ENCODE measurements at regions not wholly inside any gene's neighbourhood (a gene's known extent, or its start where the extent isn't known, plus 50 kb on each side); places are given as distances from the start of the nearest gene placed in this dataset.
"Not testable (repeated sequence)": the region's sequence is repeated elsewhere in the genome, so short reads cannot be mapped to it uniquely, and the experiment has no call there.

- no peak for DNase-seq (ENCODE audit: low spot score)
- intact Hi-C loops (cut with DNase I): no loop called here
- no peak for ATAC-seq
Observed at GRCh38 chr4:32625687-32626337, 1905.6 kb downstream of the PCDH7 start.

GRCh38 chr4:32631831-32632230, 1911.7 kb downstream of the PCDH7 start:
- DNase-seq (ENCODE audit: low spot score): no peak
- intact Hi-C loops (cut with DNase I): no loop called here
- no peak for ATAC-seq

DNA sequence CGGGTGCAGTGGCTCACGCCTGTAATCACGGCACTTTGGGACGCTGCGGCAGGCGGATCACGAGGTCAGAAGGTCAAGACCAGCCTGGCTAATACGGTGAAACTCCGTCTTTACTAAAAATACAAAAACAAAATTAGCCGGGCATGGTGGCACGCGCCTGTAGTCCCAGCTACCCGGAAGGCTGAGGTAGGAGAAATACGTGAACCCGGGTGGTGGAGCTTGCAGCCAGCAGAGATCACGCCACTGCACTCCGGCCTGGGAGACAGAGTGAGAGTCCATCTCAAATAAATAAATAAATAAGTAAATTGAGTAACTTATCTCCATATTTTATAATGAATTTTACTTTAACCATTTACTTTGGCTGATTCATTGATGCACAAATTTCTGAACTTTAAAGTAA, 1913.3 kb downstream of the PCDH7 start:
- ATAC-seq (no peak), DNase-seq (ENCODE audit: low spot score) (no peak)
- intact Hi-C loops (cut with DNase I): no loop called here

GRCh38 chr4:32645653-32646052, 1925.5 kb downstream of the PCDH7 start:
- DNase-seq (ENCODE audit: low spot score) (no peak), ATAC-seq (no peak)
- intact Hi-C loops (cut with DNase I): no loop called here

DNA sequence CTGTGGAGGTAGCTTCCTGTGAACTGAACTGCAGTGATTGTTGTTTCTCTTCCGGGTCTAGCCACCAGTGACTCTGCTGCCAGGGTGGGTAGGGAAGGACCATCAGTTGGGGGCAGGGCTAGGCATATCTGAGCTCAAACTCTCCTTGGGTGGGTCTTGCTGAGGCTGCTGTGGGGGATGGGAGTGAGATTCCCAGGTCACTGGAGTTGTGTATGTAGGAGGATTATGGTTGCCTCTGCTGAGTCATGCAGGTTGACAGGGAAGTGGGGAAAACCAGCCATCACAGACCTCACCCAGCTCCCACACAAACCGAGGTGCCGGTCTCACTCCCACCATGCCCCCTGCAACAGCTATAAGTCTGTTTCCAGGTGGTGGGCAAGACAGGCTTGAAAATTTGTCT, 1937.8 kb downstream of the PCDH7 start:
- intact Hi-C loops (cut with DNase I): no loop called here
- no peak for ATAC-seq
- no peak for DNase-seq (ENCODE audit: low spot score)

GRCh38 chr4:32661229-32661628, 1941.1 kb downstream of the PCDH7 start:
- intact Hi-C loops (cut with DNase I): no loop called here
- ATAC-seq (no peak), DNase-seq (ENCODE audit: low spot score) (no peak)

GRCh38 chr4:32662803-32663202, 1942.6 kb downstream of the PCDH7 start:
- intact Hi-C loops (cut with DNase I): no loop called here
- no peak for DNase-seq (ENCODE audit: low spot score)

GRCh38 chr4:32672359-32672758, 1952.2 kb downstream of the PCDH7 start:
- intact Hi-C loops (cut with DNase I): no loop called here
- ATAC-seq (no peak), DNase-seq (ENCODE audit: low spot score) (no peak)

More at GRCh38 chr4:32662803-32663202, 1942.6 kb downstream of the PCDH7 start:
- ATAC-seq: no peak

GRCh38 chr4:32680946-32681345, 1960.8 kb downstream of the PCDH7 start:
- intact Hi-C loops (cut with DNase I): no loop called here
- no peak for DNase-seq (ENCODE audit: low spot score)
- ATAC-seq: no peak

- no peak for DNase-seq (ENCODE audit: low spot score)
- intact Hi-C loops (cut with DNase I): no loop called here
- no peak for ATAC-seq
Observed at GRCh38 chr4:32684160-32684559, 1964.0 kb downstream of the PCDH7 start.

GRCh38 chr4:32686123-32686522, 1966.0 kb downstream of the PCDH7 start:
- intact Hi-C loops (cut with DNase I): no loop called here
- ATAC-seq: no peak

GRCh38 chr4:32689518-32689917, 1969.3 kb downstream of the PCDH7 start:
- intact Hi-C loops (cut with DNase I): no loop called here

More at GRCh38 chr4:32686123-32686522, 1966.0 kb downstream of the PCDH7 start:
- DNase-seq (ENCODE audit: low spot score): no peak

DNA sequence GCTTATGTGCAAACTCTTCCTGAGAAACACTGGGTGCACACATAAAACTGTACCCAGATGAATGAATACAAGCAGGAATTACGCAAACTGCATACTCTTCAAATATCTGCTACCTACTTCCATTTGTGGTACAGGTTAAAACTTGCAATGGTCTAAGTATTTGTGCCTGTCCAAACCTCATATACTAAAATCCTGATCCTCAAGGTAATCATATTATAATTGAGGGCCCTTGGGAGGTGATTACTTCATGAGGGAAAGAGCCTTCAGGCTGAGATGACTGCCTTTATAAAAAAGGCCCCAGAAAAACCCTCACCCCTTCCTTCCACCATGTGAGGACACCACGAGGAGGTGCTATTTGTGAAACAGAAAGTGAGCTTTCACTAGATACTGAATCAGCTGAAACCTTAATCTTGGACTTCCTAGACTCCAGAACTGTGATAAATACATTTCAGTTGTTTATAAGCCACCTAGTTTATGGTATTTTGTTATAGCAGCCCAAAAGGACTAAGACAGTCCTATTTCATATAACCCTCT, 1977.2 kb downstream of the PCDH7 start:
- intact Hi-C loops (cut with DNase I): no loop called here
- ATAC-seq (no peak), DNase-seq (ENCODE audit: low spot score) (no peak)

More at GRCh38 chr4:32689518-32689917, 1969.3 kb downstream of the PCDH7 start:
- ATAC-seq (no peak), DNase-seq (ENCODE audit: low spot score) (no peak)

DNA sequence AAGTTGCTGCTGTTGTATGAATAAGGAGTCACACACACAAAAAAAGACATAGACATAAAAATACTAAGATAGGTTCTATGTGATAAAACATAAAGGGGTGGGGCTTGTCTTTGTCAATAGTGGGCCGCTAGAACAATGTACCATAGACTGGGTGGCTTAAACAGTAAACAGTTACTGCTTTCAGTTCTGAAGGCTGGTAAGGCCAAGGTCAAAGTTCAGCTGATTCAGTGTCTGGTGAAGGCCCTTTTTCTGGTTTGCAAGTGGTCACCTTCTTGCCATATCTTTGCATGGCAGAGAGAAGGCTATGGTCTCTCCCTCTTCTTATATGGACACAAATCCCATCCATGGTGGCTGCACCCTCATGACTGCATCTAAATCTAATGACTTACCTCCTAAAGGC, 1980.7 kb downstream of the PCDH7 start:
- intact Hi-C loops (cut with DNase I): no loop called here

DNA sequence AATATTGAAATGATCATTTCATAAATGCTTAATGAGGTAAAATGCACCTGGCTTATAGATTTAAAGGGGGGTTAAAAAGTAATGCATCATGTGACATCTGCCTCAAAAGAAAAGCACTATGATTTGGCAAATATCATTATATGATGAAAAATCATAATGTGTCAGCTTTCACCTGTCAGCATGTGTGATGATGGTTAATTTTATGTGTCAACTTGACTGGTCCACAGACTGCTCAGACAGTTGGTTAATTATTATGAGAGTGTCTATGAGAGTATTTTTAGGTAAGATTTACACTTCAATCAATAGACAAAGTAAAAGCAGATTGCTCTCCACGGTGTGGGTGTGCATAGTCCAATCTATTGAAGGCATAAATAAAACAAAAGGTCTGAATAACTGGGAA, 1986.7 kb downstream of the PCDH7 start:
- intact Hi-C loops (cut with DNase I): no loop called here
- DNase-seq (ENCODE audit: low spot score) (no peak), ATAC-seq (no peak)

More for the DNA sequence above, 1980.7 kb downstream of the PCDH7 start:
- DNase-seq (ENCODE audit: low spot score) (no peak), ATAC-seq (no peak)

DNA sequence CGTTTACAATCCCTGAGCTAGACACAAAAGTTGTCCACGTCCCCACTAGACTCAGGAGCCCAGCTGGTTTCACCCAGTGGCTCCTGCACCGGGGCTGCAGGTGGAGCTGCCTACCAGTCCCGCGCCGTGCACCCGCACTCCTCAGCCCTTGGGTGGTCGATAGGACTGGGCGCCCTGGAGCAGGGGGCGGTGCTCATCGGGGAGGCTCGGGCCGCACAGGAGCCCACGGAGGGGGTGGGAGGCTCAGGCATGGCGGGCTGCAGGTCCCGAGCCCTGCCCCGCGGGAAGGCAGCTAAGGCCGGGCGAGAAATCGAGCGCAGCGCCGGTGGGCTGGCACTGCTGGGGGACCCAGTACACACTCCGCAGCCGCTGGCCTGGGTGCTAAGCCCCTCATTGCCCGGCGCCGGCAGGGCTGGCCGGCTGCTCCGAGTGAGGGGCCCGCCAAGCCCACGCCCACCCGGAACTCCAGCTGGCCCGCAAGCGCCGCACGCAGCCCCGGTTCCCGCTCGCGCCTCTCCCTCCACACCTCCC, 1996.0 kb downstream of the PCDH7 start:
- intact Hi-C loops (cut with DNase I); ATAC-seq; DNase-seq (ENCODE audit: low spot score): not testable (repeated sequence)

- intact Hi-C loops (cut with DNase I): no loop called here
- DNase-seq (ENCODE audit: low spot score) (no peak), ATAC-seq (no peak)
Observed at GRCh38 chr4:32735856-32736590, 2015.9 kb downstream of the PCDH7 start.

DNA sequence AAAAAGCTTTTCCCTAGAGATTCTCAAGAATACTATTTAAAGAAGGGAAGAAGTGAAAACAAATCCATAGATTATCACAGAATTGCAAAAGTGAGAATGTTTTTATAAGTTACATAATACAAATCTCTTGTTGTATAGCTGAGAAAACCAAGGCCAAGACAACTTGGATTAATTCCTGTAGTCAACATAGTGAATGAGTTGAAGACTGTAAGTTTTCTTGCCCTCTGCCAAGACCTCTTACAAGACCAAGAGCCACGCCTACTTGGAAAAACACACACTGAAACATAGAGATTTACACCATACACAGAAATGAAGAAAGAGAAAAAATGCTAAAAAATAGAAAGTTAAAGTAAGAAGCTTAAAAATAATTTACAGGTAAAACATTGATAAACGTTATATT, 2024.0 kb downstream of the PCDH7 start:
- DNase-seq (ENCODE audit: low spot score): no peak
- intact Hi-C loops (cut with DNase I): no loop called here
- ATAC-seq: no peak

GRCh38 chr4:32745351-32745750, 2025.2 kb downstream of the PCDH7 start:
- ATAC-seq (no peak), DNase-seq (ENCODE audit: low spot score) (no peak)
- intact Hi-C loops (cut with DNase I): no loop called here

GRCh38 chr4:32748061-32748460, 2027.9 kb downstream of the PCDH7 start:
- intact Hi-C loops (cut with DNase I): no loop called here
- DNase-seq (ENCODE audit: low spot score): no peak

More at GRCh38 chr4:32748061-32748460, 2027.9 kb downstream of the PCDH7 start:
- no peak for ATAC-seq

All from sciatic nerve (tissue), 2 donors.